Small intestine (tissue), 7 donors: ENCODE measurements at regions not wholly inside any gene's neighbourhood (a gene's known extent, or its start where the extent isn't known, plus 50 kb on each side); places are given as distances from the start of the nearest gene placed in this dataset.

Experiments used
- DNase-seq, 2 donors: peaks; one replicate each; pipeline versions ENCODE4 v3.0.0 to v3.0.0-alpha.2; 2013
- FAIRE-seq: peaks from 2 replicates; lab custom pipeline; 2012; peaks lifted over from hg19 to GRCh38; lab: Jason Lieb, UNC
- H3K27ac ChIP-seq, 3 donors: one replicate each; pipeline ENCODE4 v1.5.1; 2013; ENCODE audit warnings: low read length in 2 of 3, mild to moderate bottlenecking in 2 of 3, control low read depth in 1 of 3, inconsistent platforms in 1 of 3, low read depth in 1 of 3, moderate library complexity in 1 of 3
- H3K27me3 ChIP-seq, 3 donors: one replicate each; pipeline ENCODE4 v1.6.1; 2013; ENCODE audit warnings: low read length in 3 of 3, inconsistent platforms in 1 of 3; ENCODE audit not compliant: control insufficient read depth in 3 of 3, insufficient read depth in 3 of 3
- H3K36me3 ChIP-seq, 3 donors: one replicate each; pipeline ENCODE4 v1.6.1; 2013; ENCODE audit warnings: low read length in 3 of 3, inconsistent platforms in 1 of 3, low read depth in 1 of 3, mild to moderate bottlenecking in 1 of 3, moderate library complexity in 1 of 3; ENCODE audit not compliant: control insufficient read depth in 3 of 3, insufficient read depth in 2 of 3
- H3K4me1 ChIP-seq, 3 donors: one replicate each; pipeline ENCODE4 v1.6.1; 2013; ENCODE audit warnings: low read length in 2 of 3, inconsistent platforms in 1 of 3, low read depth in 1 of 3, mild to moderate bottlenecking in 1 of 3, moderate library complexity in 1 of 3; ENCODE audit not compliant: control insufficient read depth in 3 of 3, insufficient read depth in 2 of 3
- H3K4me3 ChIP-seq, 3 donors: one replicate each; pipeline ENCODE4 v1.5.1; 2013; ENCODE audit warnings: low read length in 3 of 3, control low read depth in 1 of 3, inconsistent platforms in 1 of 3, low read depth in 1 of 3, mild to moderate bottlenecking in 1 of 3, moderate library complexity in 1 of 3
- H3K9me3 ChIP-seq, 2 donors: one replicate each; pipeline ENCODE4 v1.6.1; 2013; ENCODE audit warnings: low read depth in 1 of 2, low read length in 1 of 2; ENCODE audit not compliant: control insufficient read depth in 2 of 2, insufficient read depth in 1 of 2
- WGBS, 3 donors: extraction: QIAGEN DNeasy Blood & Tissue Kit; methylation state at CpG; one replicate each; pipeline ENCODE4 v1.1.7; 2013; 5-methylcytosine and 5-hydroxymethylcytosine counted together
- donor health status: healthy with polysubstance abuse.
- donor health status: control.
- donor health status: control.
- donor health status: Bipolar disorder and iron deficiency.
- donor health status: healthy.

- Histone ChIP-seq H3K36me3 (no peaks in the 10 kb centered on the region), H3K9me3 (no peaks in the 10 kb centered on the region), H3K4me3 (no peak overlapping the region), H3K4me1 (no peaks in the 10 kb centered on the region), H3K27ac (no peak overlapping the region), H3K27me3 (no peaks in the 10 kb centered on the region)
- 61 to 73% (median 65%) methylated on average over 2 of the region's 2 CpGs for WGBS, 3 donors
- FAIRE-seq (no peak), DNase-seq (no peak)
Observed at GRCh38 chr20:6416371-6416770, 293.5 kb upstream of the FERMT1 start.

- 49 to 80% (median 63%) methylated on average over 2 of the region's 2 CpGs for WGBS, 3 donors
- DNase-seq = no peak
- H3K9me3 ChIP-seq = no peaks in the 10 kb centered on the region
- H3K4me1 ChIP-seq = no peaks in the 10 kb centered on the region
- H3K27ac ChIP-seq = no peak overlapping the region
- H3K36me3 ChIP-seq = no peaks in the 10 kb centered on the region
- no peaks in the 10 kb centered on the region for H3K27me3 ChIP-seq
- no peak for FAIRE-seq
- no peak overlapping the region for H3K4me3 ChIP-seq
Observed at GRCh38 chr20:6411651-6412050, 288.8 kb upstream of the FERMT1 start.

GRCh38 chr20:6410721-6411120 is 287.9 kb upstream of the FERMT1 start:
- H3K36me3 ChIP-seq = no peaks in the 10 kb centered on the region
- H3K27ac ChIP-seq = no peak overlapping the region
- no peak for FAIRE-seq
- no peaks in the 10 kb centered on the region for H3K4me1 ChIP-seq
- no peaks in the 10 kb centered on the region for H3K9me3 ChIP-seq
- H3K27me3 ChIP-seq = no peaks in the 10 kb centered on the region
- no peak overlapping the region for H3K4me3 ChIP-seq
- DNase-seq = no peak
- WGBS, 3 donors = 45 to 75% (median 62%) methylated on average over 2 of the region's 2 CpGs

GRCh38 chr20:6407163-6407562 is 284.3 kb upstream of the FERMT1 start:
- Histone ChIP-seq H3K27ac (no peak overlapping the region), H3K4me1 (no peaks in the 10 kb centered on the region), H3K27me3 (no peaks in the 10 kb centered on the region), H3K36me3 (no peaks in the 10 kb centered on the region), H3K9me3 (no peaks in the 10 kb centered on the region), H3K4me3 (no peak overlapping the region)
- 70% methylated on average over 5 of the region's 5 CpGs for WGBS, 3 donors
- no peak for FAIRE-seq
- no peak for DNase-seq

- 22 to 25% (median 24%) methylated on average over 3 of the region's 3 CpGs for WGBS, 3 donors
- no peak for FAIRE-seq
- H3K27ac ChIP-seq = no peak overlapping the region
- no peaks in the 10 kb centered on the region for H3K36me3 ChIP-seq
- H3K4me1 ChIP-seq = no peaks in the 10 kb centered on the region
- no peaks in the 10 kb centered on the region for H3K9me3 ChIP-seq
- H3K27me3 ChIP-seq = no peaks in the 10 kb centered on the region
- peak in 1 of 2 donors; percentile 6 for DNase-seq
- no peak overlapping the region for H3K4me3 ChIP-seq
Observed at GRCh38 chr20:6401893-6402557, 279.2 kb upstream of the FERMT1 start.

GRCh38 chr20:6397115-6397514 is 274.3 kb upstream of the FERMT1 start:
- Histone ChIP-seq H3K36me3 (no peaks in the 10 kb centered on the region), H3K27me3 (no peaks in the 10 kb centered on the region), H3K27ac (no peak overlapping the region), H3K4me3 (no peak overlapping the region), H3K9me3 (no peaks in the 10 kb centered on the region), H3K4me1 (no peaks in the 10 kb centered on the region)
- DNase-seq (no peak), FAIRE-seq (no peak)
- 58 to 72% (median 61%) methylated on average over 2 of the region's 2 CpGs for WGBS, 3 donors

- no peaks in the 10 kb centered on the region for H3K27me3 ChIP-seq
- WGBS, 3 donors = 2 to 29% (median 17%) methylated on average over 2 of the region's 2 CpGs
- no peaks in the 10 kb centered on the region for H3K4me1 ChIP-seq
- no peak overlapping the region for H3K27ac ChIP-seq
- no peak overlapping the region for H3K4me3 ChIP-seq
- DNase-seq (no peak), FAIRE-seq (no peak)
- H3K9me3 ChIP-seq = no peaks in the 10 kb centered on the region
- no peaks in the 10 kb centered on the region for H3K36me3 ChIP-seq
Observed at GRCh38 chr20:6395695-6396094, 272.9 kb upstream of the FERMT1 start.

- Histone ChIP-seq H3K4me3 (no peak overlapping the region), H3K4me1 (no peaks in the 10 kb centered on the region), H3K27ac (no peak overlapping the region), H3K36me3 (no peaks in the 10 kb centered on the region), H3K27me3 (no peaks in the 10 kb centered on the region), H3K9me3 (no peaks in the 10 kb centered on the region)
- 61 to 73% (median 63%) methylated on average over 4 of the region's 4 CpGs for WGBS, 3 donors
- FAIRE-seq = no peak
- no peak for DNase-seq
Observed at GRCh38 chr20:6388671-6389197, 265.9 kb upstream of the FERMT1 start.
